ENCODE measurements at regions not wholly inside any gene's neighbourhood (a gene's known extent, or its start where the extent isn't known, plus 50 kb on each side); places are given as distances from the start of the nearest gene placed in this dataset.

DNA sequence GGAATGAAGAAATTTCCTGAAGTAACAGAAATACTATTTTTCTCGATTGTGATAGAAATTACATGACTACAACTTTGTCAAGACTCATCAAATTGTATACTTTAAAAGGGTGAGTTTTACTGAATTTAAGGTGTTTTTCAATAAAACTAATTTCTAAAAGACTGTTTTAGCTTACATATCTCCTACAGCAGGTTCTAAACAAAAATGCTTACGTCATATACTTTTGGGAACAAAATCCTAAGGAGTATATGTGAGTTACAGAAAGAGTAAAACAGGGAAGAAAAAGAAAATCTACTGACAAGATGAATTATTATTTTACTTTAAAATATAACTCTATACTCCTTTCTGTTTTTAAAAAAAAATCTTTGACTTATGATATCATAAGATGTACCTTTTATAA, 660.3 kb upstream of the PKDCC start:
- intact Hi-C loops (cut with DNase I; ENCODE audit: low total_unique reads), result no loop called here
- Histone ChIP-seq H3K4me3 (no peak overlapping the region), H3K4me1 (no peaks in the 10 kb centered on the region), H3K9me3 (no peaks in the 10 kb centered on the region), H3K27me3 (no peaks in the 10 kb centered on the region), H3K27ac (no peak overlapping the region), H3K36me3 (no peaks in the 10 kb centered on the region)
- WGBS, 5 donors, result 85 to 95% (median 90%) methylated on average over 2 of the region's 2 CpGs
- DNase-seq, result no peak
- TF ChIP-seq POLR2AphosphoS5 (IDR thresholded peaks at IDR 0.05), result no peak
- TF ChIP-seq, protein P1, sequence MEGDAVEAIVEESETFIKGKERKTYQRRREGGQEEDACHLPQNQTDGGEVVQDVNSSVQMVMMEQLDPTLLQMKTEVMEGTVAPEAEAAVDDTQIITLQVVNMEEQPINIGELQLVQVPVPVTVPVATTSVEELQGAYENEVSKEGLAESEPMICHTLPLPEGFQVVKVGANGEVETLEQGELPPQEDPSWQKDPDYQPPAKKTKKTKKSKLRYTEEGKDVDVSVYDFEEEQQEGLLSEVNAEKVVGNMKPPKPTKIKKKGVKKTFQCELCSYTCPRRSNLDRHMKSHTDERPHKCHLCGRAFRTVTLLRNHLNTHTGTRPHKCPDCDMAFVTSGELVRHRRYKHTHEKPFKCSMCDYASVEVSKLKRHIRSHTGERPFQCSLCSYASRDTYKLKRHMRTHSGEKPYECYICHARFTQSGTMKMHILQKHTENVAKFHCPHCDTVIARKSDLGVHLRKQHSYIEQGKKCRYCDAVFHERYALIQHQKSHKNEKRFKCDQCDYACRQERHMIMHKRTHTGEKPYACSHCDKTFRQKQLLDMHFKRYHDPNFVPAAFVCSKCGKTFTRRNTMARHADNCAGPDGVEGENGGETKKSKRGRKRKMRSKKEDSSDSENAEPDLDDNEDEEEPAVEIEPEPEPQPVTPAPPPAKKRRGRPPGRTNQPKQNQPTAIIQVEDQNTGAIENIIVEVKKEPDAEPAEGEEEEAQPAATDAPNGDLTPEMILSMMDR (IDR thresholded peaks at IDR 0.05), result no peak

DNA sequence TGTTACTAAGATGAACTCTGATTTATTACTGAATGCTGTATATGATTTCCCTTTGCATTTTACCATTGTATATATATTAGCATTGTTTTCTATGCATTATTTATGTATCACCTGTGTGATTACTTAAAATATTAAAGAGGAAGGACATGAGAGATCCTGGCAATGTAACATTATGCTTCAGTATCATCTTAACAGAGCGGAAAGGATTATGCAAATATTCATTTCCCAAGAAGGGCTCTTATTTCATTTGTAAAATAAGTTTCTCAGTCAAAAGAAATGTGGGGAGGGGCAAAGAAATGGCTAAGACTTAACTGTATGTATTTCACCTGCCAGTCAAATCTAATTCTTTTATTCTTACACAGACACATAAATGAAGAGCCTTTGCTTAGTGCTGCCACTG, 654.2 kb upstream of the PKDCC start:
- TF ChIP-seq EP300 (IDR thresholded peaks at IDR 0.05), result no peak
- TF ChIP-seq POLR2A (IDR thresholded peaks at IDR 0.05), result no peak
- TF ChIP-seq, protein P1 (IDR thresholded peaks at IDR 0.05), result no peak
- no peak for TF ChIP-seq POLR2AphosphoS5 (IDR thresholded peaks at IDR 0.05)
- Histone ChIP-seq H3K27ac (no peak overlapping the region), H3K4me3 (no peak overlapping the region), H3K27me3 (no peaks in the 10 kb centered on the region), H3K36me3 (no peaks in the 10 kb centered on the region), H3K4me1 (no peaks in the 10 kb centered on the region), H3K9me3 (peaks cover 0 to 4% (median 0%) of the 10 kb centered on the region in 4 donors)
- WGBS, 5 donors, result 88 to 98% (median 94%) methylated on average over 1 of the region's 1 CpG
- intact Hi-C loops (cut with DNase I; ENCODE audit: low total_unique reads), result no loop called here
- no peak for DNase-seq

DNA sequence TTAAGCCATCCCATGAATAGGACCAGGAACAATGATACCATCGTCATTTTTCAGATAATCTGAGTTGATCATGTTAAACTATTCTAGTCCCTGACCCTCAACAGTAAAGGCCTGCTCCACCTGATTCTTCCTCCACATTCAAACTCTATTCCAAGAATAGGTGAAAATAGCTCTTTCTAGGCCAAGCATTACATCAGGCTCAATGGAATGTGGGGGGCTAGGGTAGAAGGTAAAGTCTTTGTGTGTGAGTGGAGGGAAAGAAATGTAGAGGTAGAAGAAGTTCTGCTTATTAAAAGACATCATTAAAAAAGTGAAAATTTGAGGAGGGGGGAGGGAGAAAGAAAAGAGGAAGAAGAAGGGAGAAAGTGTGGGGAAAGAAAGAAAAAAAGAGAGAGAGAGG, 653.3 kb upstream of the PKDCC start:
- WGBS, 5 donors, result 82 to 97% (median 86%) methylated on average over 1 of the region's 1 CpG
- peaks cover 0 to 4% (median 0%) of the 10 kb centered on the region in 4 donors for H3K9me3 ChIP-seq
- no peaks in the 10 kb centered on the region for H3K4me1 ChIP-seq
- no peak for DNase-seq
- no peak overlapping the region for H3K27ac ChIP-seq
- no peaks in the 10 kb centered on the region for H3K36me3 ChIP-seq
- intact Hi-C loops (cut with DNase I; ENCODE audit: low total_unique reads), result no loop called here
- H3K27me3 ChIP-seq, result no peaks in the 10 kb centered on the region
- H3K4me3 ChIP-seq, result no peak overlapping the region
- TF ChIP-seq, protein P1 (IDR thresholded peaks at IDR 0.05), result no peak
- TF ChIP-seq EP300 (IDR thresholded peaks at IDR 0.05), result no peak
- no peak for TF ChIP-seq POLR2AphosphoS5 (IDR thresholded peaks at IDR 0.05)
- no peak for TF ChIP-seq POLR2A (IDR thresholded peaks at IDR 0.05)

DNA sequence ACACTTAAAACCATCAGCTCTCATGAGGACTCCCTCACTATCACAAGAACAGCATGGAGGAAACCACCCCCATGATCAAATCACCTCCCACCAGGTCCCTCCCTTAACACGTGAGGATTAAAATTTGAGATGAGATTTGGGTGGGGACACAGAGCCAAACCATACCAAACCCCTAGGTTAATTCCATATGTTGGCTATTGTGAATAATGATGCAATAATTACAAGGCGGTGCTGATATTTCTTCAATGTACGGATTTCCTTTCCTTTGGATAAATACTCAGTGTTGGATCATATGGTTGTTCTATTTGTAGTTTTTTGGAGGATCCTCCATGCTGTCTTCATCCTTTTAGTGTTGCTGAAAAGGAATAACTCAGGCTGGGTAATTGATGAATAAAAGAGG, 652.1 kb upstream of the PKDCC start:
- Histone ChIP-seq H3K27me3 (no peaks in the 10 kb centered on the region), H3K4me3 (no peak overlapping the region), H3K9me3 (peaks cover 0 to 4% (median 0%) of the 10 kb centered on the region in 4 donors), H3K4me1 (no peaks in the 10 kb centered on the region), H3K36me3 (no peaks in the 10 kb centered on the region), H3K27ac (no peak overlapping the region)
- no peak for TF ChIP-seq POLR2A (IDR thresholded peaks at IDR 0.05)
- TF ChIP-seq POLR2AphosphoS5 (IDR thresholded peaks at IDR 0.05), result no peak
- intact Hi-C loops (cut with DNase I; ENCODE audit: low total_unique reads), result no loop called here
- 90 to 97% (median 94%) methylated on average over 3 of the region's 3 CpGs for whole genome bisulfite sequencing, 5 donors
- no peak for DNase-seq

DNA sequence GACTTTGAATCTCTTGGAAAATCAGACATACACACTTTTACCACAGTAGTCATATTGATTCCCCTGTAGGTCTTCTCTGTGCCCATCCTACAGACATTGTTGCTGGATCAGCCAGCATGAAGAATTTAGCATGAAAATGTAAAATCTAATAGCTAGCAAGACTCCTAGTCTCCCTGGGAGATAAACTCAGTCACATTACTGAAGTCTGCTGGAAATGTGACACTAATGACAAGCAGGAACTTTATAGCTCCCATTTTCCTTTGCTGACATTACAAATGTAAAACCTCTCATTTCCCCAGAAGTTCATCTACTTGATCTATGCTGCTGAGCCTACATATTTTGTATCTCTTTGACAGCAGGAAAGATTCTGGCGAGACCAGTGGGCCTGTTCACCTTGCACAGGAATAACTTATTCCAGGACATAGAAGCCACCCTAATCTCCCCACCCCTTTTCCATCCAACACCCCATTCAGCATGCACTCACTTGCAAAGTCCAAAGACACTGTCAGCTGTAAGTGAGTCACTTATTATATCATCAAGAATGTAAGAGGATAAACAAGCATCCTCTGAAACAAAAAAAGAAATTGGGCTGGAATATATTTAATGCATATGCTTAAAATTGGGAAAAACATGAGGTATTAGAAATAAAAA, 648.3 kb upstream of the PKDCC start:
- WGBS, 5 donors, result 86 to 96% (median 88%) methylated on average over 1 of the region's 1 CpG
- Histone ChIP-seq H3K27me3 (no peaks in the 10 kb centered on the region), H3K36me3 (no peaks in the 10 kb centered on the region), H3K4me3 (no peak overlapping the region), H3K27ac (no peak overlapping the region), H3K4me1 (no peaks in the 10 kb centered on the region), H3K9me3 (peaks cover 0 to 4% (median 0%) of the 10 kb centered on the region in 4 donors)
- intact Hi-C loops (cut with DNase I; ENCODE audit: low total_unique reads), result no loop called here
- TF ChIP-seq, protein P1 (IDR thresholded peaks at IDR 0.05), result no peak
- TF ChIP-seq EP300 (IDR thresholded peaks at IDR 0.05), result no peak
- TF ChIP-seq POLR2A (IDR thresholded peaks at IDR 0.05), result no peak
- no peak for TF ChIP-seq POLR2AphosphoS5 (IDR thresholded peaks at IDR 0.05)
- DNase-seq, result no peak

Data from stomach (tissue), 8 donors.